ENCODE measurements at regions not wholly inside any gene's neighbourhood (a gene's known extent, or its start where the extent isn't known, plus 50 kb on each side); places are given as distances from the start of the nearest gene placed in this dataset.

GRCh38 chr14:97033556-97034081 lies 236.4 kb downstream of the VRK1 start:
- no peak for TF ChIP-seq CBX1 (IDR thresholded peaks at IDR 0.05; ENCODE audit: low read depth)
- no peak for TF ChIP-seq CTCF (CRISPR knock-in tag; IDR thresholded peaks at IDR 0.05)
- no peak for TF ChIP-seq SRSF4 (IDR thresholded peaks at IDR 0.05; ENCODE audit: low read depth, low read length, poor library complexity, severe bottlenecking)
- TF ChIP-seq PITX1 (CRISPR knock-in tag; IDR thresholded peaks at IDR 0.05) = no peak
- no peak for TF ChIP-seq CEBPZ (IDR thresholded peaks at IDR 0.05; ENCODE audit: low read length)
- no peak for TF ChIP-seq ZNF780A (CRISPR knock-in tag; IDR thresholded peaks at IDR 0.05)
- no peak for TF ChIP-seq TAF1 (CRISPR knock-in tag; IDR thresholded peaks at IDR 0.05)
- TF ChIP-seq ZMYM3 (CRISPR knock-in tag; IDR thresholded peaks at IDR 0.05) = no peak

All from HepG2 (cell line).